HEK293 (cell line): ENCODE measurements at regions not wholly inside any gene's neighbourhood (a gene's known extent, or its start where the extent isn't known, plus 50 kb on each side); places are given as distances from the start of the nearest gene placed in this dataset.
A peak's percentile ranks its signal among the peaks of the same experiment; 100 is the strongest.

Experiments used
- CTCF ChIA-PET: fragments of 350-600 bp; formaldehyde crosslinking; extraction: SDS; loops from one replicate; lab custom pipeline; 2021; ENCODE audit warnings: antibody characterized with exemption; lab: Yijun Ruan, JAX
- POLR2A ChIA-PET: fragments of 300-600 bp; formaldehyde crosslinking; extraction: SDS; loops from one replicate; lab custom pipeline; 2020; ENCODE audit warnings: antibody characterized with exemption, inconsistent platforms; lab: Yijun Ruan, JAX
- H3K27ac ChIP-seq: fragments of 200-500 bp; sonication (Bioruptor generic); 2 replicates; pipeline ENCODE4 v1.5.1; 2014; ENCODE audit warnings: low read depth, low read length, control low read depth, inconsistent platforms; ENCODE audit errors: extremely low read depth
- H3K36me3 ChIP-seq, 2 experiments: fragments of 200-500 bp in 1 of 2; sonication (Bioruptor generic) in 1 of 2; 1 replicate in 1 of 2; 2 replicates in 1 of 2; pipeline ENCODE4 v1.5.1; 2014 to 2017; ENCODE audit warnings: inconsistent platforms in 2 of 2, low read length in 2 of 2; ENCODE audit not compliant: control insufficient read depth in 2 of 2, insufficient read depth in 1 of 2
- H3K4me1 ChIP-seq: fragments of 200-500 bp; sonication (Bioruptor generic); 2 replicates; pipeline ENCODE4 v1.5.1; 2014; ENCODE audit warnings: mild to moderate bottlenecking, low read length, inconsistent platforms; ENCODE audit not compliant: control insufficient read depth, insufficient read depth
- H3K4me3 ChIP-seq: 2 replicates; pipeline ENCODE4 v1.5.1; 2011; ENCODE audit warnings: low read depth, mild to moderate bottlenecking, control low read depth, low read length, moderate library complexity
- H3K9me3 ChIP-seq: fragments of 200-500 bp; sonication (Bioruptor generic); 2 replicates; pipeline ENCODE4 v1.5.1; 2014; ENCODE audit warnings: low read depth, low read length, inconsistent platforms; ENCODE audit not compliant: control insufficient read depth, insufficient read depth
- ELK4 ChIP-seq: IDR thresholded peaks from 2 replicates; pipeline ENCODE4 v1.6.1; 2011; ENCODE audit warnings: mild to moderate bottlenecking, low read depth, low read length, borderline replicate concordance
- GLIS1 ChIP-seq: fragments of 450-650 bp; formaldehyde crosslinking; IDR thresholded peaks from 2 replicates; pipeline ENCODE4 v1.5.1; 2016; ENCODE audit warnings: missing biosample characterization, missing genetic modification characterization
- KLF10 ChIP-seq: fragments of 450-650 bp; IDR thresholded peaks from 2 replicates; pipeline ENCODE4 v1.5.1; 2018; ENCODE audit warnings: missing biosample characterization, mild to moderate bottlenecking, missing genetic modification characterization
- KLF7 ChIP-seq: fragments of 450-650 bp; formaldehyde crosslinking; IDR thresholded peaks from 2 replicates; pipeline ENCODE4 v1.5.1; 2016; ENCODE audit warnings: missing biosample characterization, missing genetic modification characterization, borderline replicate concordance
- ZBTB17 ChIP-seq: fragments of 450-650 bp; formaldehyde crosslinking; IDR thresholded peaks from 2 replicates; pipeline ENCODE4 v1.5.1; 2016; ENCODE audit warnings: missing biosample characterization, missing genetic modification characterization
- ZNF174 ChIP-seq: fragments of 450-650 bp; formaldehyde crosslinking; IDR thresholded peaks from 2 replicates; pipeline ENCODE4 v1.5.0; 2017; ENCODE audit warnings: missing biosample characterization, mild to moderate bottlenecking, missing genetic modification characterization
- ZNF248 ChIP-seq: fragments of 450-650 bp; formaldehyde crosslinking; IDR thresholded peaks from 2 replicates; pipeline ENCODE4 v1.5.1; 2017; ENCODE audit warnings: missing biosample characterization, missing genetic modification characterization
- ZNF433 ChIP-seq: fragments of 450-650 bp; formaldehyde crosslinking; IDR thresholded peaks from 2 replicates; pipeline ENCODE4 v1.5.1; 2016; ENCODE audit warnings: missing biosample characterization, missing genetic modification characterization, low read depth
- ZNF513 ChIP-seq: fragments of 450-650 bp; IDR thresholded peaks from 2 replicates; pipeline ENCODE4 v1.5.1; 2018; ENCODE audit warnings: missing biosample characterization, missing genetic modification characterization
- ZNF621 ChIP-seq: fragments of 450-650 bp; formaldehyde crosslinking; IDR thresholded peaks from 2 replicates; pipeline ENCODE4 v1.5.1; 2017; ENCODE audit warnings: missing biosample characterization, missing genetic modification characterization
- ZNF624 ChIP-seq: fragments of 450-650 bp; formaldehyde crosslinking; IDR thresholded peaks from 2 replicates; pipeline ENCODE4 v1.5.1; 2017; ENCODE audit warnings: missing biosample characterization, missing genetic modification characterization
- ZNF626 ChIP-seq: fragments of 450-650 bp; sonication (Bioruptor Pico); formaldehyde crosslinking; IDR thresholded peaks from 2 replicates; pipeline ENCODE4 v1.5.1; 2018; ENCODE audit warnings: missing biosample characterization, missing genetic modification characterization, inconsistent platforms
- ZNF639 ChIP-seq: fragments of 450-650 bp; formaldehyde crosslinking; IDR thresholded peaks from 2 replicates; pipeline ENCODE4 v1.5.1; 2016; ENCODE audit warnings: missing biosample characterization, missing genetic modification characterization
- ZNF76 ChIP-seq: fragments of 450-650 bp; formaldehyde crosslinking; IDR thresholded peaks from 2 replicates; pipeline ENCODE4; 2016; ENCODE audit warnings: low read depth, missing biosample characterization, missing genetic modification characterization, borderline replicate concordance
- TF ChIP-seq, protein P1 (sequence below): fragments of 450-650 bp; formaldehyde crosslinking; optimal IDR thresholded peaks from 2 replicates; pipeline ENCODE3; 2016; ENCODE audit warnings: missing biosample characterization, mild to moderate bottlenecking, missing genetic modification characterization
- TF ChIP-seq, protein P2 (sequence below): fragments of 450-650 bp; formaldehyde crosslinking; IDR thresholded peaks from 2 replicates; pipeline ENCODE4 v1.5.1; 2017; ENCODE audit warnings: missing biosample characterization, missing genetic modification characterization
- TF ChIP-seq, protein P3 (sequence below): fragments of 450-650 bp; formaldehyde crosslinking; IDR thresholded peaks from 2 replicates; pipeline ENCODE4 v1.5.1; 2017; ENCODE audit warnings: missing biosample characterization, mild to moderate bottlenecking, missing genetic modification characterization, moderate library complexity
- TF ChIP-seq, protein P4 (sequence below): fragments of 450-650 bp; formaldehyde crosslinking; IDR thresholded peaks from 2 replicates; pipeline ENCODE4 v1.5.1; 2016; ENCODE audit warnings: missing biosample characterization, missing genetic modification characterization
- TF ChIP-seq, protein P5 (sequence below): fragments of 450-650 bp; formaldehyde crosslinking; IDR thresholded peaks from 2 replicates; pipeline ENCODE4 v1.5.1; 2016; ENCODE audit warnings: missing biosample characterization, missing genetic modification characterization

DNA sequence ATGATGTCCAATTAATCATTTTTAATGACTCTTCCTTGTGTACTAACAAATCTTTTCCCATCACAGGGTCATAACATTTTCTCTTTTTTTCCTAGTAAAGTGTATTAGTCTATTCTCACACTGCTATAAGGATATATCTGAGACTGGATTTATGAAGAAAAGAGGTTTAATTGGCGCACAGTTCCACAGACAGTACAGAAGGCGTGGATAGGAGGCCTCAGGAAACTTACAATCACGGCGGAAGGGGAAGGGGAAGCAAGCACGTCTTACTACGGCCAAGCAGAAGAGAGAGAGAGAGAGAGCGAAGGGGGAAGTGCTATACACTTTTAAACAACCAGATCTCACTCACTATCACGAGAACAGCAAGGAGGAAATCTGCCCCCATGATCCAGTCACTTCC lies 359.4 kb upstream of the NFE2L3 start (continued):
- TF ChIP-seq, protein P1, sequence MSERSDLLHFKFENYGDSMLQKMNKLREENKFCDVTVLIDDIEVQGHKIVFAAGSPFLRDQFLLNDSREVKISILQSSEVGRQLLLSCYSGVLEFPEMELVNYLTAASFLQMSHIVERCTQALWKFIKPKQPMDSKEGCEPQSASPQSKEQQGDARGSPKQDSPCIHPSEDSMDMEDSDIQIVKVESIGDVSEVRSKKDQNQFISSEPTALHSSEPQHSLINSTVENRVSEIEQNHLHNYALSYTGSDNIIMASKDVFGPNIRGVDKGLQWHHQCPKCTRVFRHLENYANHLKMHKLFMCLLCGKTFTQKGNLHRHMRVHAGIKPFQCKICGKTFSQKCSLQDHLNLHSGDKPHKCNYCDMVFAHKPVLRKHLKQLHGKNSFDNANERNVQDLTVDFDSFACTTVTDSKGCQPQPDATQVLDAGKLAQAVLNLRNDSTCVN (tag by site-specific recombination) = no peak

GRCh38 chr7:25795824-25796235 lies 356.2 kb upstream of the NFE2L3 start:
- Histone ChIP-seq H3K4me3 (no peak overlapping the region), H3K9me3 (no peaks in the 10 kb centered on the region), H3K4me1 (no peaks in the 10 kb centered on the region; the same call in 1 of the 2 replicates), H3K36me3 (no peaks in the 10 kb centered on the region), H3K27ac (no peak overlapping the region)
- TF ChIP-seq ZNF174 (no peak), ZNF621 (no peak), ELK4 (no peak), ZNF433 (tag by site-specific recombination) (no peak), KLF10 (tag by site-specific recombination) (no peak), ZNF513 (tag by site-specific recombination) (no peak), ZBTB17 (no peak), ZNF639 (tag by site-specific recombination) (no peak), ZNF626 (no peak), ZNF76 (no peak), KLF7 (tag by site-specific recombination) (no peak), ZNF624 (no peak), GLIS1 (tag by site-specific recombination) (peak; percentile 62), ZNF248 (tag by site-specific recombination) (no peak)
- TF ChIP-seq, protein P2, sequence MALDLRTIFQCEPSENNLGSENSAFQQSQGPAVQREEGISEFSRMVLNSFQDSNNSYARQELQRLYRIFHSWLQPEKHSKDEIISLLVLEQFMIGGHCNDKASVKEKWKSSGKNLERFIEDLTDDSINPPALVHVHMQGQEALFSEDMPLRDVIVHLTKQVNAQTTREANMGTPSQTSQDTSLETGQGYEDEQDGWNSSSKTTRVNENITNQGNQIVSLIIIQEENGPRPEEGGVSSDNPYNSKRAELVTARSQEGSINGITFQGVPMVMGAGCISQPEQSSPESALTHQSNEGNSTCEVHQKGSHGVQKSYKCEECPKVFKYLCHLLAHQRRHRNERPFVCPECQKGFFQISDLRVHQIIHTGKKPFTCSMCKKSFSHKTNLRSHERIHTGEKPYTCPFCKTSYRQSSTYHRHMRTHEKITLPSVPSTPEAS = no peak
- TF ChIP-seq, protein P3, sequence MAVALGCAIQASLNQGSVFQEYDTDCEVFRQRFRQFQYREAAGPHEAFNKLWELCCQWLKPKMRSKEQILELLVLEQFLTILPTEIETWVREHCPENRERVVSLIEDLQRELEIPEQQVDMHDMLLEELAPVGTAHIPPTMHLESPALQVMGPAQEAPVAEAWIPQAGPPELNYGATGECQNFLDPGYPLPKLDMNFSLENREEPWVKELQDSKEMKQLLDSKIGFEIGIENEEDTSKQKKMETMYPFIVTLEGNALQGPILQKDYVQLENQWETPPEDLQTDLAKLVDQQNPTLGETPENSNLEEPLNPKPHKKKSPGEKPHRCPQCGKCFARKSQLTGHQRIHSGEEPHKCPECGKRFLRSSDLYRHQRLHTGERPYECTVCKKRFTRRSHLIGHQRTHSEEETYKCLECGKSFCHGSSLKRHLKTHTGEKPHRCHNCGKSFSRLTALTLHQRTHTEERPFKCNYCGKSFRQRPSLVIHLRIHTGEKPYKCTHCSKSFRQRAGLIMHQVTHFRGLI = peak; percentile 46; the same call in 1 of the 2 replicates
- TF ChIP-seq, protein P4, sequence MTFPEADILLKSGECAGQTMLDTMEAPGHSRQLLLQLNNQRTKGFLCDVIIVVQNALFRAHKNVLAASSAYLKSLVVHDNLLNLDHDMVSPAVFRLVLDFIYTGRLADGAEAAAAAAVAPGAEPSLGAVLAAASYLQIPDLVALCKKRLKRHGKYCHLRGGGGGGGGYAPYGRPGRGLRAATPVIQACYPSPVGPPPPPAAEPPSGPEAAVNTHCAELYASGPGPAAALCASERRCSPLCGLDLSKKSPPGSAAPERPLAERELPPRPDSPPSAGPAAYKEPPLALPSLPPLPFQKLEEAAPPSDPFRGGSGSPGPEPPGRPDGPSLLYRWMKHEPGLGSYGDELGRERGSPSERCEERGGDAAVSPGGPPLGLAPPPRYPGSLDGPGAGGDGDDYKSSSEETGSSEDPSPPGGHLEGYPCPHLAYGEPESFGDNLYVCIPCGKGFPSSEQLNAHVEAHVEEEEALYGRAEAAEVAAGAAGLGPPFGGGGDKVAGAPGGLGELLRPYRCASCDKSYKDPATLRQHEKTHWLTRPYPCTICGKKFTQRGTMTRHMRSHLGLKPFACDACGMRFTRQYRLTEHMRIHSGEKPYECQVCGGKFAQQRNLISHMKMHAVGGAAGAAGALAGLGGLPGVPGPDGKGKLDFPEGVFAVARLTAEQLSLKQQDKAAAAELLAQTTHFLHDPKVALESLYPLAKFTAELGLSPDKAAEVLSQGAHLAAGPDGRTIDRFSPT = no peak
- TF ChIP-seq, protein P5, sequence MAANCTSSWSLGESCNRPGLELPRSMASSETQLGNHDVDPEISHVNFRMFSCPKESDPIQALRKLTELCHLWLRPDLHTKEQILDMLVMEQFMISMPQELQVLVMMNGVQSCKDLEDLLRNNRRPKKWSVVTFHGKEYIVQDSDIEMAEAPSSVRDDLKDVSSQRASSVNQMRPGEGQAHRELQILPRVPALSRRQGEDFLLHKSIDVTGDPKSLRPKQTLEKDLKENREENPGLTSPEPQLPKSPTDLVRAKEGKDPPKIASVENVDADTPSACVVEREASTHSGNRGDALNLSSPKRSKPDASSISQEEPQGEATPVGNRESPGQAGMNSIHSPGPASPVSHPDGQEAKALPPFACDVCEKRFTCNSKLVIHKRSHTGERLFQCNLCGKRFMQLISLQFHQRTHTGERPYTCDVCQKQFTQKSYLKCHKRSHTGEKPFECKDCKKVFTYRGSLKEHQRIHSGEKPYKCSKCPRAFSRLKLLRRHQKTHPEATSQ = no peak
- POLR2A ChIA-PET = no interaction called here
- CTCF ChIA-PET = no interaction called here
